ENCODE measurements at regions not wholly inside any gene's neighbourhood (a gene's known extent, or its start where the extent isn't known, plus 50 kb on each side); places are given as distances from the start of the nearest gene placed in this dataset.

GRCh38 chr2:30385327-30385726 lies 61.7 kb upstream of the LCLAT1 start:
- H3K27me3 ChIP-seq (ENCODE audit: control insufficient read depth in 1 of 2, insufficient read depth in 2 of 2, low read length in 2 of 2), result no peaks in the 10 kb centered on the region
- H3K9me3 ChIP-seq (ENCODE audit: control insufficient read depth in 2 of 2, low read length in 2 of 2), result no peaks in the 10 kb centered on the region
- no peak overlapping the region for H3K4me3 ChIP-seq (ENCODE audit: low read length in 2 of 2)
- H3K4me1 ChIP-seq (ENCODE audit: control insufficient read depth, insufficient read depth, low read length), result no peaks in the 10 kb centered on the region
- no peak overlapping the region for H3K27ac ChIP-seq (ENCODE audit: low read length)
- H3K36me3 ChIP-seq (ENCODE audit: control insufficient read depth in 2 of 2, insufficient read depth in 2 of 2, low read length in 2 of 2), result no peaks in the 10 kb centered on the region
- H3K9ac ChIP-seq (ENCODE audit: low read length in 2 of 2), result no peak overlapping the region

GRCh38 chr2:30392097-30392496 lies 54.9 kb upstream of the LCLAT1 start:
- Histone ChIP-seq H3K9ac (ENCODE audit: low read length in 2 of 2) (no peak overlapping the region), H3K9me3 (ENCODE audit: control insufficient read depth in 2 of 2, low read length in 2 of 2) (no peaks in the 10 kb centered on the region), H3K4me1 (ENCODE audit: control insufficient read depth, insufficient read depth, low read length) (peaks cover 6% of the 10 kb centered on the region), H3K27ac (ENCODE audit: low read length) (no peak overlapping the region), H3K4me3 (ENCODE audit: low read length in 2 of 2) (no peak overlapping the region), H3K36me3 (ENCODE audit: control insufficient read depth in 2 of 2, insufficient read depth in 2 of 2, low read length in 2 of 2) (no peaks in the 10 kb centered on the region), H3K27me3 (ENCODE audit: control insufficient read depth in 1 of 2, insufficient read depth in 2 of 2, low read length in 2 of 2) (no peaks in the 10 kb centered on the region)

- Histone ChIP-seq H3K36me3 (ENCODE audit: control insufficient read depth in 2 of 2, insufficient read depth in 2 of 2, low read length in 2 of 2) (no peaks in the 10 kb centered on the region), H3K4me3 (ENCODE audit: low read length in 2 of 2) (no peak overlapping the region), H3K4me1 (ENCODE audit: control insufficient read depth, insufficient read depth, low read length) (peaks cover 6% of the 10 kb centered on the region), H3K27ac (ENCODE audit: low read length) (no peak overlapping the region), H3K27me3 (ENCODE audit: control insufficient read depth in 1 of 2, insufficient read depth in 2 of 2, low read length in 2 of 2) (no peaks in the 10 kb centered on the region), H3K9ac (ENCODE audit: low read length in 2 of 2) (no peak overlapping the region), H3K9me3 (ENCODE audit: control insufficient read depth in 2 of 2, low read length in 2 of 2) (no peaks in the 10 kb centered on the region)
Observed at GRCh38 chr2:30393510-30393909, 53.5 kb upstream of the LCLAT1 start.

- Histone ChIP-seq H3K4me3 (ENCODE audit: low read length in 2 of 2) (no peak overlapping the region), H3K4me1 (ENCODE audit: control insufficient read depth, insufficient read depth, low read length) (peaks cover 6% of the 10 kb centered on the region), H3K27ac (ENCODE audit: low read length) (no peak overlapping the region), H3K36me3 (ENCODE audit: control insufficient read depth in 2 of 2, insufficient read depth in 2 of 2, low read length in 2 of 2) (no peaks in the 10 kb centered on the region), H3K9ac (ENCODE audit: low read length in 2 of 2) (no peak overlapping the region), H3K9me3 (ENCODE audit: control insufficient read depth in 2 of 2, low read length in 2 of 2) (no peaks in the 10 kb centered on the region), H3K27me3 (ENCODE audit: control insufficient read depth in 1 of 2, insufficient read depth in 2 of 2, low read length in 2 of 2) (no peaks in the 10 kb centered on the region)
Observed at GRCh38 chr2:30394096-30394495, 53.0 kb upstream of the LCLAT1 start.

GRCh38 chr2:30396436-30397232 lies 50.4 kb upstream of the LCLAT1 start:
- Histone ChIP-seq H3K4me3 (ENCODE audit: low read length in 2 of 2) (no peak overlapping the region), H3K27me3 (ENCODE audit: control insufficient read depth in 1 of 2, insufficient read depth in 2 of 2, low read length in 2 of 2) (no peaks in the 10 kb centered on the region), H3K9me3 (ENCODE audit: control insufficient read depth in 2 of 2, low read length in 2 of 2) (no peaks in the 10 kb centered on the region), H3K9ac (ENCODE audit: low read length in 2 of 2) (no peak overlapping the region), H3K36me3 (ENCODE audit: control insufficient read depth in 2 of 2, insufficient read depth in 2 of 2, low read length in 2 of 2) (no peaks in the 10 kb centered on the region), H3K4me1 (ENCODE audit: control insufficient read depth, insufficient read depth, low read length) (peaks cover 27% of the 10 kb centered on the region), H3K27ac (ENCODE audit: low read length) (no peak overlapping the region)

Measured in stomach smooth muscle (tissue), 2 donors.